H9 (cell line): ENCODE measurements at regions not wholly inside any gene's neighbourhood (a gene's known extent, or its start where the extent isn't known, plus 50 kb on each side); places are given as distances from the start of the nearest gene placed in this dataset.
A peak's percentile ranks its signal among the peaks of the same experiment; 100 is the strongest.

Experiments
- DNase-seq: peaks from one replicate; pipeline ENCODE4 v3.0.0-alpha.2; 2017
- H2AFZ ChIP-seq: one replicate; pipeline ENCODE4 v1.6.1; 2013; ENCODE audit warnings: mild to moderate bottlenecking, low read length, control low read depth, moderate library complexity
- H2AK5ac ChIP-seq: 2 replicates; pipeline ENCODE4 v1.6.1; 2013; ENCODE audit warnings: low read length, control low read depth, mixed read lengths; ENCODE audit not compliant: insufficient read length
- H2BK120ac ChIP-seq: one replicate; pipeline ENCODE4 v1.6.1; 2013; ENCODE audit warnings: low read depth, mild to moderate bottlenecking, low read length, control low read depth, inconsistent platforms; ENCODE audit not compliant: poor library complexity, severe bottlenecking
- H2BK12ac ChIP-seq: 2 replicates; pipeline ENCODE4 v1.6.1; 2013; ENCODE audit warnings: low read length, control low read depth, mixed read lengths, low read depth; ENCODE audit not compliant: insufficient read length
- H2BK15ac ChIP-seq: 2 replicates; pipeline ENCODE4 v1.6.1; 2013; ENCODE audit warnings: low read depth, low read length, control low read depth
- H2BK20ac ChIP-seq: one replicate; pipeline ENCODE4 v1.6.1; 2013; ENCODE audit warnings: low read depth, mild to moderate bottlenecking, low read length, control low read depth, inconsistent platforms; ENCODE audit not compliant: poor library complexity, severe bottlenecking
- H2BK5ac ChIP-seq: 2 replicates; pipeline ENCODE4 v1.6.1; 2013; ENCODE audit warnings: low read length, control low read depth, mixed read lengths; ENCODE audit not compliant: insufficient read length
- H3K14ac ChIP-seq: 2 replicates; pipeline ENCODE4 v1.6.1; 2013; ENCODE audit warnings: low read length, control low read depth; ENCODE audit not compliant: insufficient read depth
- H3K18ac ChIP-seq: 2 replicates; pipeline ENCODE4 v1.6.1; 2013; ENCODE audit warnings: low read depth, mild to moderate bottlenecking, mixed read lengths, low read length, control low read depth; ENCODE audit not compliant: insufficient read length
- H3K23ac ChIP-seq: 2 replicates; pipeline ENCODE4 v1.6.1; 2013; ENCODE audit warnings: low read length, control low read depth, mixed read lengths, low read depth; ENCODE audit not compliant: insufficient read length
- H3K23me2 ChIP-seq: 2 replicates; pipeline ENCODE4 v1.6.1; 2013; ENCODE audit warnings: low read depth, mild to moderate bottlenecking, mixed read lengths, low read length, control low read depth; ENCODE audit not compliant: insufficient read length, poor library complexity, severe bottlenecking
- H3K27ac ChIP-seq: 2 replicates; pipeline ENCODE4 v1.5.1; 2013; ENCODE audit warnings: low read length, control low read depth, mixed read lengths, low read depth; ENCODE audit not compliant: insufficient read length
- H3K27me3 ChIP-seq: 2 replicates; pipeline ENCODE4 v1.6.1; 2013; ENCODE audit warnings: low read length, control low read depth, inconsistent platforms; ENCODE audit not compliant: insufficient read depth
- H3K4ac ChIP-seq: 2 replicates; pipeline ENCODE4 v1.6.1; 2013; ENCODE audit warnings: low read depth, mild to moderate bottlenecking, control low read depth, inconsistent platforms, low read length, moderate library complexity
- H3K4me1 ChIP-seq: 2 replicates; pipeline ENCODE4 v1.6.1; 2013; ENCODE audit warnings: low read length, control low read depth, inconsistent platforms; ENCODE audit not compliant: insufficient read depth
- H3K4me2 ChIP-seq: 2 replicates; pipeline ENCODE4 v1.6.1; 2013; ENCODE audit warnings: low read length, control low read depth, mixed read lengths; ENCODE audit not compliant: insufficient read length, insufficient read depth
- H3K56ac ChIP-seq: 2 replicates; pipeline ENCODE4 v1.6.1; 2013; ENCODE audit warnings: low read depth, mild to moderate bottlenecking, mixed read lengths, low read length, control low read depth; ENCODE audit not compliant: insufficient read length
- H3K79me1 ChIP-seq: 2 replicates; pipeline ENCODE4 v1.6.1; 2013; ENCODE audit warnings: low read depth, mild to moderate bottlenecking, moderate library complexity, low read length, control low read depth, inconsistent platforms; ENCODE audit not compliant: insufficient read depth, poor library complexity, severe bottlenecking
- H3K79me2 ChIP-seq: 2 replicates; pipeline ENCODE4 v1.6.1; 2013; ENCODE audit warnings: low read length, control low read depth, inconsistent platforms; ENCODE audit not compliant: insufficient read depth
- H3K9ac ChIP-seq: 2 replicates; pipeline ENCODE4 v1.6.1; 2013; ENCODE audit warnings: low read length, control low read depth, mixed read lengths; ENCODE audit not compliant: insufficient read length; ENCODE audit errors: extremely low read depth
- H3K9me3 ChIP-seq: one replicate; pipeline ENCODE4 v1.6.1; 2013; ENCODE audit warnings: low read depth, low read length, inconsistent platforms; ENCODE audit not compliant: control insufficient read depth
- H3T11ph ChIP-seq: one replicate; pipeline ENCODE4 v1.6.1; 2013; ENCODE audit warnings: mild to moderate bottlenecking, low read length, control low read depth, inconsistent platforms
- H4K20me1 ChIP-seq: one replicate; pipeline ENCODE4 v1.6.1; 2013; ENCODE audit not compliant: control insufficient read depth, insufficient read length, insufficient read depth
- H4K5ac ChIP-seq: 2 replicates; pipeline ENCODE4 v1.6.1; 2013; ENCODE audit warnings: low read depth, mild to moderate bottlenecking, mixed read lengths, low read length, control low read depth; ENCODE audit not compliant: insufficient read length
- H4K8ac ChIP-seq: replicated peaks from 2 replicates; pipeline ENCODE4 v1.6.1; 2013; ENCODE audit warnings: low read length, control low read depth, mixed read lengths, low read depth; ENCODE audit not compliant: insufficient read length
- H4K91ac ChIP-seq: 2 replicates; pipeline ENCODE4 v1.6.1; 2013; ENCODE audit warnings: low read depth, mild to moderate bottlenecking, moderate library complexity, mixed read lengths, low read length, control low read depth; ENCODE audit not compliant: insufficient read length
- H3K27ac Mint-ChIP-seq, 3 experiments: 2 replicates in 2 of 3; 3 replicates in 1 of 3; pipeline ENCODE4 v1.8.0; 2020 to 2021; ENCODE audit warnings: mixed read lengths in 3 of 3, mild to moderate bottlenecking in 1 of 3, moderate library complexity in 1 of 3
- H3K27me3 Mint-ChIP-seq: 2 replicates; pipeline ENCODE4 v1.8.0; 2021; ENCODE audit warnings: low read depth, mild to moderate bottlenecking, moderate library complexity, mixed read lengths
- H3K36me3 Mint-ChIP-seq, 3 experiments: 2 replicates in 2 of 3; 3 replicates in 1 of 3; pipeline ENCODE4 v1.8.0; 2020 to 2021; ENCODE audit warnings: low read depth in 3 of 3, mixed read lengths in 3 of 3; ENCODE audit not compliant: insufficient read depth in 1 of 3
- H3K4me1 Mint-ChIP-seq, 2 experiments: 2 replicates each; pipeline ENCODE4 v1.8.0; 2020; ENCODE audit warnings: mixed read lengths in 2 of 2
- H3K4me3 Mint-ChIP-seq, 2 experiments: 2 replicates in 1 of 2; 3 replicates in 1 of 2; pipeline ENCODE4 v1.8.0; 2020 to 2021; ENCODE audit warnings: mild to moderate bottlenecking in 2 of 2, mixed read lengths in 2 of 2, moderate library complexity in 1 of 2
- H3K9me3 Mint-ChIP-seq, 2 experiments: 2 replicates in 1 of 2; 3 replicates in 1 of 2; pipeline ENCODE4 v1.8.0; 2020; ENCODE audit warnings: mild to moderate bottlenecking in 2 of 2, mixed read lengths in 2 of 2, moderate library complexity in 1 of 2
- whole genome bisulfite sequencing: extraction: QIAGEN DNeasy Blood & Tissue Kit; methylation state at CpG from one replicate; pipeline ENCODE4 v1.1.7; 2013; ENCODE audit warnings: missing lambda C conversion rate, low lambda C conversion rate, mixed read lengths; ENCODE audit not compliant: insufficient read length; ENCODE audit errors: extremely low coverage; 5-methylcytosine and 5-hydroxymethylcytosine counted together
- TF ChIP-seq, protein P1 (sequence below): fragments of 200-600 bp; sonication (generic); conservative IDR thresholded peaks from 3 replicates; pipeline ENCODE4 v1.8.0; 2021; ENCODE audit warnings: antibody characterized with exemption, mild to moderate bottlenecking

DNA sequence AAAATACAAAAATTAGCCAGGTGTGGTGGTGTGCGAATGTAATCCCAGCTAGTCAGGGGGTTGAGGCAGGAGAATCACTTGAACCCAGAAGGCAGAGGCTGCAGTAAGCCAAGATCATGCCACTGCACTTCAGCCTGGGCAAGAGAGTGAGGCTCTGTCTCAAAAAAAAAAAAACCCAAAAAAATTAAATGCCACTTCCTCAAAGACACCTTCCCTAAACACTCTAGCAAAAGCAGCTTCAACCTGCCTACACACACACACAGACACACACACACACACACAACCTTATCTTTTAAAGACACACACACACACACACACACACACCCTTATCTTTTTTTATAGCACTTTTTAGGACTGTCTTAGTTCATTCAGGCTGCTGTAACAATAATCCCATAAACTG lies 201.7 kb upstream of the PSMD7 start:
- TF ChIP-seq, protein P1, sequence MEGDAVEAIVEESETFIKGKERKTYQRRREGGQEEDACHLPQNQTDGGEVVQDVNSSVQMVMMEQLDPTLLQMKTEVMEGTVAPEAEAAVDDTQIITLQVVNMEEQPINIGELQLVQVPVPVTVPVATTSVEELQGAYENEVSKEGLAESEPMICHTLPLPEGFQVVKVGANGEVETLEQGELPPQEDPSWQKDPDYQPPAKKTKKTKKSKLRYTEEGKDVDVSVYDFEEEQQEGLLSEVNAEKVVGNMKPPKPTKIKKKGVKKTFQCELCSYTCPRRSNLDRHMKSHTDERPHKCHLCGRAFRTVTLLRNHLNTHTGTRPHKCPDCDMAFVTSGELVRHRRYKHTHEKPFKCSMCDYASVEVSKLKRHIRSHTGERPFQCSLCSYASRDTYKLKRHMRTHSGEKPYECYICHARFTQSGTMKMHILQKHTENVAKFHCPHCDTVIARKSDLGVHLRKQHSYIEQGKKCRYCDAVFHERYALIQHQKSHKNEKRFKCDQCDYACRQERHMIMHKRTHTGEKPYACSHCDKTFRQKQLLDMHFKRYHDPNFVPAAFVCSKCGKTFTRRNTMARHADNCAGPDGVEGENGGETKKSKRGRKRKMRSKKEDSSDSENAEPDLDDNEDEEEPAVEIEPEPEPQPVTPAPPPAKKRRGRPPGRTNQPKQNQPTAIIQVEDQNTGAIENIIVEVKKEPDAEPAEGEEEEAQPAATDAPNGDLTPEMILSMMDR, result no peak
- no peaks in the 10 kb centered on the region for H3K79me2 ChIP-seq
- H3K9me3 ChIP-seq, result no peaks in the 10 kb centered on the region
- H2BK15ac ChIP-seq, result no peak overlapping the region
- H3K27ac ChIP-seq, result no peak overlapping the region
- H3K4me2 ChIP-seq, result no peak overlapping the region
- no peaks in the 10 kb centered on the region for H3K23me2 ChIP-seq
- H2BK12ac ChIP-seq, result no peak overlapping the region
- Mint-ChIP-seq H3K27me3 (no peaks in the 10 kb centered on the region), H3K4me1 (peaks cover 38 to 43% of the 10 kb centered on the region in 2 experiments), H3K27ac (peak overlapping the region in 1 of 3 experiments; percentile 28; a peak in 1 of 7 replicates), H3K4me3 (no peak overlapping the region), H3K36me3 (peaks cover 0 to 4% (median 3%) of the 10 kb centered on the region in 3 experiments; a peak in 2 of 7 replicates), H3K9me3 (no peaks in the 10 kb centered on the region; a peak in 2 of 5 replicates)
- H3K14ac ChIP-seq, result no peak overlapping the region
- no peak overlapping the region for H2BK20ac ChIP-seq
- H3K56ac ChIP-seq, result no peak overlapping the region
- no peaks in the 10 kb centered on the region for H4K20me1 ChIP-seq
- H3K23ac ChIP-seq, result no peak overlapping the region
- no peaks in the 10 kb centered on the region for H3K27me3 ChIP-seq
- H3K9ac ChIP-seq, result no peak overlapping the region
- no CpG with 5 or more reads among the region's 1 CpG for WGBS
- no peak overlapping the region for H2AK5ac ChIP-seq
- no peak overlapping the region for H3T11ph ChIP-seq
- peaks cover 10% of the 10 kb centered on the region; the same call in 1 of the 2 replicates for H3K4me1 ChIP-seq
- no peak overlapping the region for H3K18ac ChIP-seq
- no peak overlapping the region for H4K8ac ChIP-seq
- no peak overlapping the region for H4K91ac ChIP-seq
- DNase-seq, result no peak
- no peak overlapping the region for H2BK120ac ChIP-seq
- no peak overlapping the region for H3K4ac ChIP-seq
- no peak overlapping the region for H2AFZ ChIP-seq
- H2BK5ac ChIP-seq, result no peak overlapping the region
- no peak overlapping the region for H4K5ac ChIP-seq
- H3K79me1 ChIP-seq, result no peaks in the 10 kb centered on the region
